Suprapubic skin (tissue), 4 donors: ENCODE measurements at regions not wholly inside any gene's neighbourhood (a gene's known extent, or its start where the extent isn't known, plus 50 kb on each side); places are given as distances from the start of the nearest gene placed in this dataset.

Experiments
- DNase-seq, 2 donors: peaks; one replicate each; pipeline ENCODE4 v3.0.0-alpha.2; 2019; ENCODE audit warnings: low spot score in 2 of 2
- H3K27ac ChIP-seq: fragments of 200-600 bp; sonication (generic); one replicate; pipeline ENCODE4 v1.5.1; 2019
- H3K27me3 ChIP-seq: fragments of 200-600 bp; sonication (generic); one replicate; pipeline ENCODE4 v1.5.1; 2019
- H3K36me3 ChIP-seq: fragments of 200-600 bp; sonication (generic); one replicate; pipeline ENCODE4 v1.5.1; 2019
- H3K4me1 ChIP-seq: fragments of 200-600 bp; sonication (generic); one replicate; pipeline ENCODE4 v1.5.1; 2019
- H3K4me3 ChIP-seq: fragments of 200-600 bp; sonication (generic); one replicate; pipeline ENCODE4 v1.5.1; 2019; ENCODE audit warnings: mild to moderate bottlenecking
- H3K9me3 ChIP-seq: fragments of 200-600 bp; sonication (generic); one replicate; pipeline ENCODE4 v1.5.1; 2019
- EP300 ChIP-seq: sonication (generic); formaldehyde crosslinking; IDR thresholded peaks from one replicate; pipeline ENCODE4 v1.6.1; 2017; ENCODE audit warnings: antibody characterized with exemption
- POLR2A ChIP-seq, 2 donors: fragments of 450-650 bp; IDR thresholded peaks; one replicate each; pipeline ENCODE4 v1.6.1; 2017; ENCODE audit warnings: antibody characterized with exemption in 2 of 2, mild to moderate bottlenecking in 2 of 2, moderate library complexity in 2 of 2
- POLR2AphosphoS5 ChIP-seq, 3 donors: sonication (generic); formaldehyde crosslinking; IDR thresholded peaks; one replicate each; pipeline ENCODE4 v1.6.1; 2017; ENCODE audit warnings: antibody characterized with exemption in 3 of 3
- WGBS: methylation state at CpG from one replicate; pipeline ENCODE4 v1.1.5; 2018; 5-methylcytosine and 5-hydroxymethylcytosine counted together
- TF ChIP-seq, protein P1 (sequence below), 2 donors: fragments of 200-600 bp in 1 of 2; fragments of 450-650 bp in 1 of 2; sonication (generic) in 1 of 2; IDR thresholded peaks; one replicate each; pipeline ENCODE4 v1.5.1; 2016 to 2019; ENCODE audit warnings: antibody characterized with exemption in 2 of 2, mild to moderate bottlenecking in 1 of 2, moderate library complexity in 1 of 2

DNA sequence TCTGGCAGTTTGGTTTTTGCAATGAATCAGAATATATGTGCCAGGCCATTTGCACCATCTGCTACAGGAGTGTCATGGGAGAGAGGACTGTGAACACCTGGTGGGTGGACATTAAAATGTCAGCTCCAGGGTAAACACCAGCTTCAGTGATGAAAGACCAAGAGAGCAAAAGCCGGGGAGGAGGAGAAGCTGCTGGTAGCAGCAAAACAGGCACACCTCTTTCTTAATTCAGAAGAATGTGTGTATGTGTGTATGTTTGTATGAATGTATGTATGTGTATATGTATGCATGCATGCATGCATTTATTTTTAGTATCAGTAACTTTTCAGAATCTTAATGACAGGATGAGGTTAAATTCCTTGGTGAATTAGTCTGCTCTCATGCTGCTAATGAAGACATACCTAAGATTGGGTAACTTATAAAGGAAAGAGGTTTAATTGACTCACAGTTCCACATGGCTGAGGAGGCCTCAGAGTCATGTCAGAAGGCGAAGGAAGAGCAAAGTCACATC lies 357.4 kb upstream of the PRICKLE1 start:
- DNase-seq: no peak
- no peak overlapping the region for H3K4me3 ChIP-seq
- no peaks in the 10 kb centered on the region for H3K4me1 ChIP-seq
- peaks cover 9% of the 10 kb centered on the region for H3K9me3 ChIP-seq
- no peaks in the 10 kb centered on the region for H3K36me3 ChIP-seq
- 68% methylated on average over 2 of the region's 2 CpGs for WGBS
- no peak overlapping the region for H3K27ac ChIP-seq
- no peaks in the 10 kb centered on the region for H3K27me3 ChIP-seq
- TF ChIP-seq POLR2A (IDR thresholded peaks at IDR 0.05) (no peak), POLR2AphosphoS5 (IDR thresholded peaks at IDR 0.05) (no peak), EP300 (no peak)
- TF ChIP-seq, protein P1, sequence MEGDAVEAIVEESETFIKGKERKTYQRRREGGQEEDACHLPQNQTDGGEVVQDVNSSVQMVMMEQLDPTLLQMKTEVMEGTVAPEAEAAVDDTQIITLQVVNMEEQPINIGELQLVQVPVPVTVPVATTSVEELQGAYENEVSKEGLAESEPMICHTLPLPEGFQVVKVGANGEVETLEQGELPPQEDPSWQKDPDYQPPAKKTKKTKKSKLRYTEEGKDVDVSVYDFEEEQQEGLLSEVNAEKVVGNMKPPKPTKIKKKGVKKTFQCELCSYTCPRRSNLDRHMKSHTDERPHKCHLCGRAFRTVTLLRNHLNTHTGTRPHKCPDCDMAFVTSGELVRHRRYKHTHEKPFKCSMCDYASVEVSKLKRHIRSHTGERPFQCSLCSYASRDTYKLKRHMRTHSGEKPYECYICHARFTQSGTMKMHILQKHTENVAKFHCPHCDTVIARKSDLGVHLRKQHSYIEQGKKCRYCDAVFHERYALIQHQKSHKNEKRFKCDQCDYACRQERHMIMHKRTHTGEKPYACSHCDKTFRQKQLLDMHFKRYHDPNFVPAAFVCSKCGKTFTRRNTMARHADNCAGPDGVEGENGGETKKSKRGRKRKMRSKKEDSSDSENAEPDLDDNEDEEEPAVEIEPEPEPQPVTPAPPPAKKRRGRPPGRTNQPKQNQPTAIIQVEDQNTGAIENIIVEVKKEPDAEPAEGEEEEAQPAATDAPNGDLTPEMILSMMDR (IDR thresholded peaks at IDR 0.05): no peak

DNA sequence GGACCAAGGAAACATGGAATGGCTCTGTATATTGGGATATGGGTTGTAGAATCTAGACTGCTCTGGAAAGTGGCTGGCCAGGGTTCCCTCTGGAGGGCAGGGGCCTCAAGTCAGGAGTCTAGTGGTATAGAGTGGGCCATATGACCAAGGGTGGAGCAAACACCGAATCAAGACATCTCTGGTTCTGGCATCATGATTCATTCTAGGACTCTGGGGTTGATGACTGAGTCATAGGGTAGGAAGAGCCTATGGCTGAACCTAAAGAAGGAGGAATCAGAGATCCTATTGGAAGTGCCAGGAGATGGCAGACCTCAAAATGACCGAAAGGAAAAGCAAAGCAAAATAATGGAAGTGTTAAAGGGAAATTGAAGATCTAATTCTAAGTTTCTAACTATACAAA lies 356.4 kb upstream of the PRICKLE1 start:
- DNase-seq: no peak
- H3K4me3 ChIP-seq: no peak overlapping the region
- H3K36me3 ChIP-seq: no peaks in the 10 kb centered on the region
- H3K9me3 ChIP-seq: peaks cover 14% of the 10 kb centered on the region
- H3K27ac ChIP-seq: no peak overlapping the region
- WGBS: 73% methylated on average over 2 of the region's 2 CpGs
- TF ChIP-seq, protein P1 (IDR thresholded peaks at IDR 0.05): no peak
- no peak for TF ChIP-seq POLR2A (IDR thresholded peaks at IDR 0.05)
- H3K4me1 ChIP-seq: no peaks in the 10 kb centered on the region
- no peaks in the 10 kb centered on the region for H3K27me3 ChIP-seq

DNA sequence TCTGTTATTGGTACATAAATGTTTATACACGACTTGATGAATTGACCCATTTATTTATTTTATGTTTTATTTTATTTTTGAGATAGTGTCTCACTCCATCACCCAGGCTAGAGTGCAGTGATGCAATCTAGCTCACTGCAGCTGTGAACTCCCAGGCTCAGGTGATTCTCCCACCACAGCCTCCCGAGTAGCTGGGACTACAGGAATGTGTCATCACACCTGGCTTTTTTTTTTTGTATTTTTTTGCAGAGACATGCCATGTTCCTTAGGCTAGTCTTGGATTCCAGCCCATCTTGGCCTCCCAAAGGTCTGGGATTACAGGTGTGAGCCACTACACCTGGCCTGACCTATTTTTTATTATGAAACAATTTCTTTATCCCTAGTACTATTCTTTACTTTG lies 355.0 kb upstream of the PRICKLE1 start:
- H3K27ac ChIP-seq: no peak overlapping the region
- no peak for DNase-seq
- H3K36me3 ChIP-seq: no peaks in the 10 kb centered on the region
- WGBS: 75% methylated on average over 2 of the region's 2 CpGs
- H3K4me3 ChIP-seq: no peak overlapping the region
- H3K4me1 ChIP-seq: no peaks in the 10 kb centered on the region
- no peak for TF ChIP-seq POLR2AphosphoS5 (IDR thresholded peaks at IDR 0.05)
- TF ChIP-seq POLR2A (IDR thresholded peaks at IDR 0.05): no peak
- TF ChIP-seq, protein P1 (IDR thresholded peaks at IDR 0.05): no peak
- no peak for TF ChIP-seq EP300
- H3K9me3 ChIP-seq: peaks cover 14% of the 10 kb centered on the region
- H3K27me3 ChIP-seq: no peaks in the 10 kb centered on the region

DNA sequence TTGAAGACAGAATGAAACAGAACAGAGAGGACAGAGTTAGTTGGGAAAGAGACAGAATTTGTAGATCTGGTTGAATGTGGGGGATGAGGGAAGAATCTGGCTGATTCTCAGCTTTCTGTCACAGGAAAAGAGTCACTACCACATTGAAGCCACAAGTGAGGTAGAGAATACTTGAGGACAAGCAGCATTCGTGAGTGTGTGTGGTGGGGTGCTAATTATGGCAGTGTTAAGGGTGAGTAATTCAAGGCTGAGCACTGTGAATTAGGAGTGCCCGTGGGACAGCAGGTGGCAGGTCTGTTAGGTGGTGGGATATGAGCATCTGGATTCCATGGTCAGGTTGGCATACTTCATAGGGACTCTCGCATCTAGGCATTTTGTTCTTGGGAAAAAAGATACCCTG lies 347.4 kb upstream of the PRICKLE1 start:
- TF ChIP-seq POLR2AphosphoS5 (IDR thresholded peaks at IDR 0.05) (no peak), EP300 (no peak), POLR2A (IDR thresholded peaks at IDR 0.05) (no peak)
- TF ChIP-seq, protein P1 (IDR thresholded peaks at IDR 0.05): no peak
- DNase-seq: no peak
- WGBS: 69% methylated on average over 3 of the region's 3 CpGs
- H3K27ac ChIP-seq: no peak overlapping the region
- H3K36me3 ChIP-seq: no peaks in the 10 kb centered on the region
- H3K4me3 ChIP-seq: no peak overlapping the region
- peaks cover 5% of the 10 kb centered on the region for H3K9me3 ChIP-seq
- no peaks in the 10 kb centered on the region for H3K4me1 ChIP-seq
- H3K27me3 ChIP-seq: no peaks in the 10 kb centered on the region

DNA sequence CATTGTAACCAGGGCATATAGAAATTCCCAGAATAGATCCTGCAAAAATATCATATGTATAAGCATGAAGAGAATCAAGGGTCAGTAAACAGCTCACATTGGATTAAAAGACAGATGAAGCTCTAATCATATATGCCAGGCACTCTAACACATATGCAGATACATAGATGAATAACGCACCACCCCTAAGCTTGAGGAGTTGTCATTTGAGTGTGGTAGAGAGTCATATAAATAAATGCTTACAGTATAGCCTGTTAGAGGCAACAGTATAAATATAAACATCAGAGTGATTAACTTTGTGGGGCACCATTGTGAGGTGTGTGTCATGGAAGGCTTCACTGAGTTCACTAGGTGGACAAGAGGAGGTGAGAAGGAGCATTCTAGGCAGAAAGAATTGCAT lies 346.7 kb upstream of the PRICKLE1 start:
- WGBS: 96% methylated on average over 1 of the region's 1 CpG
- Histone ChIP-seq H3K36me3 (no peaks in the 10 kb centered on the region), H3K27ac (no peak overlapping the region), H3K4me1 (no peaks in the 10 kb centered on the region), H3K27me3 (no peaks in the 10 kb centered on the region), H3K9me3 (no peaks in the 10 kb centered on the region), H3K4me3 (no peak overlapping the region)
- no peak for TF ChIP-seq POLR2A (IDR thresholded peaks at IDR 0.05)
- TF ChIP-seq EP300: no peak
- TF ChIP-seq, protein P1 (IDR thresholded peaks at IDR 0.05): no peak
- no peak for TF ChIP-seq POLR2AphosphoS5 (IDR thresholded peaks at IDR 0.05)
- no peak for DNase-seq
